Parathyroid adenoma (tissue), 2 donors: ENCODE measurements at regions not wholly inside any gene's neighbourhood (a gene's known extent, or its start where the extent isn't known, plus 50 kb on each side); places are given as distances from the start of the nearest gene placed in this dataset.

Source experiments
- H2AFZ ChIP-seq: fragments of 300-600 bp; sonication (generic); one replicate; pipeline ENCODE4 v1.7.0; 2017; ENCODE audit warnings: antibody characterized with exemption, mild to moderate bottlenecking
- H3K27ac ChIP-seq: fragments of 300-600 bp; sonication (generic); one replicate; pipeline ENCODE4 v1.7.0; 2017
- H3K27me3 ChIP-seq: fragments of 300-600 bp; sonication (generic); one replicate; pipeline ENCODE4 v1.7.0; 2017; ENCODE audit warnings: low read length; ENCODE audit not compliant: control insufficient read depth, insufficient read depth
- H3K36me3 ChIP-seq: fragments of 300-600 bp; sonication (generic); one replicate; pipeline ENCODE4 v1.7.0; 2017; ENCODE audit warnings: low read length; ENCODE audit not compliant: control insufficient read depth, insufficient read depth
- H3K4me1 ChIP-seq: fragments of 300-600 bp; sonication (generic); one replicate; pipeline ENCODE4 v1.7.0; 2017; ENCODE audit warnings: control low read depth
- H3K4me2 ChIP-seq: fragments of 300-600 bp; sonication (generic); one replicate; pipeline ENCODE4 v1.7.0; 2017; ENCODE audit warnings: low read length
- H3K4me3 ChIP-seq: fragments of 300-600 bp; sonication (generic); one replicate; pipeline ENCODE4 v1.7.0; 2017; ENCODE audit warnings: low read depth, low read length
- H3K79me2 ChIP-seq: fragments of 300-600 bp; sonication (generic); one replicate; pipeline ENCODE4 v1.7.0; 2017; ENCODE audit warnings: control low read depth
- H3K9ac ChIP-seq: fragments of 300-600 bp; sonication (generic); one replicate; pipeline ENCODE4 v1.7.0; 2017; ENCODE audit warnings: mild to moderate bottlenecking
- H3K9me3 ChIP-seq: fragments of 300-600 bp; sonication (generic); one replicate; pipeline ENCODE4 v1.7.0; 2017; ENCODE audit warnings: low read length; ENCODE audit not compliant: control insufficient read depth
- TF ChIP-seq, protein P1 (sequence below): fragments of 300-600 bp; sonication (generic); IDR thresholded peaks from one replicate; pipeline ENCODE4 v1.7.0; 2017; ENCODE audit warnings: antibody characterized with exemption, mild to moderate bottlenecking
- donor health status: primary hyperparathyroidism.

DNA sequence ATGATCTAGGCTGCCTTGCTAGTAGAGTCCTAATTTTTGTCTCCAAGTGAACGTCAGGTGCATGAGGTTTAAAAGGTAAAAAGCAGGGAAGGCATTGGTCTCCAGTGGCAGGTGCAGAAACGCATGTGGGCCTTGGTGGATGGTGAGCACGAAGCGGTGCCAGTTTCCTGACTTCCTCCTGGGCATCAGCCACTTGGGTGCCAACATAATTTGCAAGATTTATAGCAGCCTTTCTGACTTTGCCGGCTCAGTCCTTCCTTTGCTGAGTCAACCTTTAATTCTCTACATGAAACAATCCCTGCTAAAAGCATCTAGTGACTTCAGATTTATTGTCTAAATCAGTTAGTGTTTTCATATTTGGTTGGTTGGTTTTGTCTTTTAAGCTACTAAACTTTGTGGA is 355.7 kb upstream of the TMEM132C start:
- H3K9ac ChIP-seq = no peak overlapping the region
- no peaks in the 10 kb centered on the region for H3K27me3 ChIP-seq
- no peaks in the 10 kb centered on the region for H3K36me3 ChIP-seq
- H3K79me2 ChIP-seq = no peaks in the 10 kb centered on the region
- TF ChIP-seq, protein P1, sequence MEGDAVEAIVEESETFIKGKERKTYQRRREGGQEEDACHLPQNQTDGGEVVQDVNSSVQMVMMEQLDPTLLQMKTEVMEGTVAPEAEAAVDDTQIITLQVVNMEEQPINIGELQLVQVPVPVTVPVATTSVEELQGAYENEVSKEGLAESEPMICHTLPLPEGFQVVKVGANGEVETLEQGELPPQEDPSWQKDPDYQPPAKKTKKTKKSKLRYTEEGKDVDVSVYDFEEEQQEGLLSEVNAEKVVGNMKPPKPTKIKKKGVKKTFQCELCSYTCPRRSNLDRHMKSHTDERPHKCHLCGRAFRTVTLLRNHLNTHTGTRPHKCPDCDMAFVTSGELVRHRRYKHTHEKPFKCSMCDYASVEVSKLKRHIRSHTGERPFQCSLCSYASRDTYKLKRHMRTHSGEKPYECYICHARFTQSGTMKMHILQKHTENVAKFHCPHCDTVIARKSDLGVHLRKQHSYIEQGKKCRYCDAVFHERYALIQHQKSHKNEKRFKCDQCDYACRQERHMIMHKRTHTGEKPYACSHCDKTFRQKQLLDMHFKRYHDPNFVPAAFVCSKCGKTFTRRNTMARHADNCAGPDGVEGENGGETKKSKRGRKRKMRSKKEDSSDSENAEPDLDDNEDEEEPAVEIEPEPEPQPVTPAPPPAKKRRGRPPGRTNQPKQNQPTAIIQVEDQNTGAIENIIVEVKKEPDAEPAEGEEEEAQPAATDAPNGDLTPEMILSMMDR = no peak
- H3K4me2 ChIP-seq = no peak overlapping the region
- H3K4me3 ChIP-seq = no peak overlapping the region
- no peaks in the 10 kb centered on the region for H3K9me3 ChIP-seq
- H3K27ac ChIP-seq = no peak overlapping the region
- H3K4me1 ChIP-seq = no peaks in the 10 kb centered on the region
- H2AFZ ChIP-seq = no peak overlapping the region

DNA sequence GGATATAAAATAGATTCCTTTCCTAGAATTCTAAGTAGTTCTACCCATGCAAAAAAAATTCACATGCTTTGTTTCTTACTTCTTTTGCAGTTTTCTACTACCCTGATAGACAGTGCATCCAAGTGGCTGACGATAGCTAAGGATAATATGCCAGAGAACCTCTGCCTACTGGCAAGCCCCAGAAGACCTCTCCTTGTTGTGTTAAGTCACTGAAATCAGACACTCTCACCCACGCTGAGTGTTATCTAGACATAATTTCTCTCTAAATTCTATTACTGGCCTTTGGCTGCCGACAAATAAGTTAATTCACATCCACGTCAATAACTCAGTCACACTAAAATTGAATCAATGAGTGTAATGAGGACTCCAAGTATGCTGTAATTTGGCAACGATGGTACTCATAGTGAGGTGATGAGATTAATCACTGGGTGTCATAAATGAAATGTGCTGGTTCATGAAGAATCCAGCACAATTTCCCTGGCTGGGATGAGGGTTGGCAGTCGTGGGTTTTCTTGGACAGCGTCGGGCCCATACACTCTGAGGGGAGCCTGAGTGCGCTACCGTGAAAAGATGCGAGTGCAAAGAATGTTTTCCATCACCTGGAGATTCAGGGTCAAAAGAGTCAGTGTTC is 354.8 kb upstream of the TMEM132C start:
- Histone ChIP-seq H3K4me3 (no peak overlapping the region), H3K4me1 (no peaks in the 10 kb centered on the region), H3K36me3 (no peaks in the 10 kb centered on the region), H3K9me3 (no peaks in the 10 kb centered on the region), H3K4me2 (no peak overlapping the region), H3K27ac (no peak overlapping the region), H3K79me2 (no peaks in the 10 kb centered on the region), H2AFZ (no peak overlapping the region), H3K9ac (no peak overlapping the region), H3K27me3 (no peaks in the 10 kb centered on the region)
- TF ChIP-seq, protein P1 = no peak

DNA sequence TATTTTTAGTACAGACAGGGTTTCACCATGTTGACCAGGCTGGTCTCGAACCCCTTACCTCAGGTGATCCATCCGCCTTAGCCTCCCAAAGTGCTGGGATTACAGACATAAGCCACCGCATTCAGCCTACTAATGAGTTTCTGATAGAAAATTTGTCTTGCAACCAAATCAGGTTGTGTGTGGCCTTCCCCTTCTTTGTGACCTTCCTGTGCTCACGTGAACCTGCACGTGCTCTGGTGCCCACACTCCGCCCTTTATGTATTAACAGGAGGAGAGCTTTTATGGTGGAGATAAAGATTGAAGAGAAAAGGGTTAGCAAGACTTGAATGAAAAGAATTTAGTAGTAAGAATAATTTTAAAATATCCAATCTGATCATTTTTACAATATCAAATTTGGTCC is 343.5 kb upstream of the TMEM132C start:
- Histone ChIP-seq H3K9ac (no peak overlapping the region), H3K9me3 (no peaks in the 10 kb centered on the region), H3K4me2 (no peak overlapping the region), H3K4me1 (no peaks in the 10 kb centered on the region), H2AFZ (no peak overlapping the region), H3K79me2 (no peaks in the 10 kb centered on the region), H3K27ac (no peak overlapping the region), H3K27me3 (no peaks in the 10 kb centered on the region), H3K4me3 (no peak overlapping the region), H3K36me3 (no peaks in the 10 kb centered on the region)
- TF ChIP-seq, protein P1 = no peak

DNA sequence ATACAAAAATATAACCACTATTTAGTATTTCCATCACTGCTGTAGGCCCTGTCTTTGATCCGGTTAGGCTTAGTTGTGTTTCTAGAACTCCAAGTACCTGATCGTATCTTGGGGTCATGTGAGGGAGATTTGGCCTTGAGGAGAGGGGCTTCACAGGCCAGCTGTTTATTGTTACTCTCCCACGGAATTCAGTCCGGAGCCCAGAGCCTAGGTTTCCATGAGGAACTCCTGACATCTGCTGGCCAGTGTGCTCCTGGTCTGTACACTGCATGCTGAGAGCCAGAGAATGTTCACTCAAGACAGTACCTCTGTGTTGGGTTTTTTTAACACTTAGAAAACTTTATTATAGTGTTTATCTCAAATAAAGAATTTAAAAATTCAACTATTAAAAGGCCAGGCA is 341.0 kb upstream of the TMEM132C start:
- H2AFZ ChIP-seq = no peak overlapping the region
- TF ChIP-seq, protein P1 = no peak
- H3K27ac ChIP-seq = no peak overlapping the region
- no peak overlapping the region for H3K4me2 ChIP-seq
- H3K4me1 ChIP-seq = no peaks in the 10 kb centered on the region
- H3K27me3 ChIP-seq = no peaks in the 10 kb centered on the region
- no peak overlapping the region for H3K4me3 ChIP-seq
- no peaks in the 10 kb centered on the region for H3K36me3 ChIP-seq
- H3K79me2 ChIP-seq = no peaks in the 10 kb centered on the region
- no peaks in the 10 kb centered on the region for H3K9me3 ChIP-seq
- no peak overlapping the region for H3K9ac ChIP-seq

DNA sequence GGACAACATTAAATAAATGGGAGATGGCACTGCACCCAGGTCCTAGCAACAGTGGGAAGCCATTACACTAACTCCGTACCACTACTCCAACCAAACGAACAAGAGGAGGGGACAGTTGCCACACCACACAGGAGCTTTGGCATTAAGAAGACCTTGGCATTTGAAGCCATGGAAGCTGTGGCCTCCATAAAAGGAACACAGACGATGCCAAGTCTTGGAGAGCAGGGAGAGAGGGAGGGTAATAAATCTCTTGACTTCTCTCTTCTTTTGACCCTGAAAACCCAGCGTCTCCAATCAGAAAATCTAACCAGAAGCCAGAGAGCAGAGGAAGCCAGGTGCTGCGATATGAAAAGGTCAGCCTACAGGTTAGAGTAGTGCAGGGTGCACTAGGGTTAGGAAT is 338.8 kb upstream of the TMEM132C start:
- no peak overlapping the region for H3K27ac ChIP-seq
- H3K4me3 ChIP-seq = no peak overlapping the region
- TF ChIP-seq, protein P1 = no peak

More for the DNA sequence above, 338.8 kb upstream of the TMEM132C start:
- Histone ChIP-seq H3K4me1 (no peaks in the 10 kb centered on the region), H3K79me2 (no peaks in the 10 kb centered on the region), H3K9me3 (no peaks in the 10 kb centered on the region), H2AFZ (no peak overlapping the region), H3K4me2 (no peak overlapping the region), H3K27me3 (no peaks in the 10 kb centered on the region), H3K36me3 (no peaks in the 10 kb centered on the region), H3K9ac (no peak overlapping the region)
